ENCODE measurements at regions not wholly inside any gene's neighbourhood (a gene's known extent, or its start where the extent isn't known, plus 50 kb on each side); places are given as distances from the start of the nearest gene placed in this dataset.

GRCh38 chr18:45119876-45120275, 439.2 kb downstream of the SETBP1 start:
- no peak for DNase-seq

GRCh38 chr18:45121146-45121545, 440.5 kb downstream of the SETBP1 start:
- DNase-seq: no peak

GRCh38 chr18:45122506-45122905, 441.8 kb downstream of the SETBP1 start:
- no peak for DNase-seq

GRCh38 chr18:45127405-45127804, 446.7 kb downstream of the SETBP1 start:
- DNase-seq: no peak

- no peak for DNase-seq
Observed at GRCh38 chr18:45133276-45133675, 452.6 kb downstream of the SETBP1 start.

- DNase-seq: no peak
Observed at GRCh38 chr18:45136381-45137086, 455.8 kb downstream of the SETBP1 start.

GRCh38 chr18:45137087-45137419, 456.4 kb downstream of the SETBP1 start:
- DNase-seq: no peak

GRCh38 chr18:45139478-45139877, 458.8 kb downstream of the SETBP1 start:
- no peak for DNase-seq

GRCh38 chr18:45142868-45143267, 462.2 kb downstream of the SETBP1 start:
- DNase-seq: no peak

GRCh38 chr18:45149712-45150111, 465.6 kb upstream of the SLC14A2 start:
- no peak for DNase-seq

- no peak for DNase-seq
Observed at GRCh38 chr18:45151645-45152044, 463.6 kb upstream of the SLC14A2 start.

GRCh38 chr18:45155526-45155925, 459.8 kb upstream of the SLC14A2 start:
- no peak for DNase-seq

GRCh38 chr18:45156946-45157345, 458.3 kb upstream of the SLC14A2 start:
- DNase-seq: no peak

GRCh38 chr18:45157576-45157975, 457.7 kb upstream of the SLC14A2 start:
- DNase-seq: no peak

GRCh38 chr18:45161850-45162249, 453.4 kb upstream of the SLC14A2 start:
- no peak for DNase-seq

GRCh38 chr18:45163871-45164270, 451.4 kb upstream of the SLC14A2 start:
- no peak for DNase-seq

- no peak for DNase-seq
Observed at GRCh38 chr18:45164551-45164950, 450.7 kb upstream of the SLC14A2 start.

GRCh38 chr18:45165176-45165713, 450.0 kb upstream of the SLC14A2 start:
- no peak for DNase-seq

- DNase-seq: no peak
Observed at GRCh38 chr18:45165871-45166270, 449.4 kb upstream of the SLC14A2 start.

GRCh38 chr18:45166341-45166835, 448.9 kb upstream of the SLC14A2 start:
- DNase-seq: no peak

- DNase-seq: no peak
Observed at GRCh38 chr18:45166836-45167551, 448.3 kb upstream of the SLC14A2 start.

- DNase-seq: no peak
Observed at GRCh38 chr18:45167631-45168280, 447.5 kb upstream of the SLC14A2 start.

- no peak for DNase-seq
Observed at GRCh38 chr18:45168866-45169600, 446.2 kb upstream of the SLC14A2 start.
